ENCODE measurements at regions not wholly inside any gene's neighbourhood (a gene's known extent, or its start where the extent isn't known, plus 50 kb on each side); places are given as distances from the start of the nearest gene placed in this dataset.
"Not testable (repeated sequence)": the region's sequence is repeated elsewhere in the genome, so short reads cannot be mapped to it uniquely, and the experiment has no call there.

DNA sequence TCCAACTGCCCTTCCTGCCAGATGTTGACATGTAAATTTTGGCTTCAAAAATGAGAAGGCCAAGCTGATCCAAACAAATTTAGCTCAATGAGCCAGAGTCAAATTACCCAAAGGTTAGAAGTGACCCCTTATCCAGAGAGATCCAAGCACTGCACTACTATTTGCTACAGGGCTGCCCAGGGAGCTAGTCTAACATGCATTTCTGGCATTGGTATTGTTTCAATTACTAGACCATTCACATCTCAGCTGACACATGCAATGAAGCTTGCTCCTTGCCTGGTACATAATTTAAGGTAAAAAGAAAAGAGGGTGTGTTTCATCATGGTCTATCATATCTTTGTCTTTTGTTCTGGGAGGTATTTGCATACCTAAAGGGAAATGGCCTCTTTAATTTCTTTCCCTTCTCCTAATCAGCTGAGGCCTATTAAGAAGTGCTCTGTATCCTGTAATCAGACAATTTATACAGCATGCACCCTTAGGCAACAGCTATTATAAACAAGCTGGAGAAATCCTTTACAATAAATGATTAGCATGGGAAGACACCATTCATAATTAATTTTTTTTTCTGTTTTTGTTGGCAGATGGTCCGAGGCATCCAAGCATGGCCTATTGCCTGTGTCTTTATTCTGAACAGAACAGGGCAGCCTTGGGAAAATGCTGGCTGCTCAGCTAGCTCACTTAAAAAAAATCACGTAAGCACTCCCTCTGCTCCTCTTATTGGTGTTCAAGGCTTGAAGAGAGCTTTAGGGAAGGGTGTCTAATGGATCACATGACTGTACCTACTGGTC lies 161.5 kb upstream of the SALL1 start:
- FAIRE-seq (no peak), DNase-seq (ENCODE audit: low spot score in 2 of 2) (no peak)

GRCh38 chr16:51310159-51310558 lies 159.1 kb upstream of the SALL1 start:
- FAIRE-seq (no peak), DNase-seq (ENCODE audit: low spot score in 2 of 2) (no peak)

DNA sequence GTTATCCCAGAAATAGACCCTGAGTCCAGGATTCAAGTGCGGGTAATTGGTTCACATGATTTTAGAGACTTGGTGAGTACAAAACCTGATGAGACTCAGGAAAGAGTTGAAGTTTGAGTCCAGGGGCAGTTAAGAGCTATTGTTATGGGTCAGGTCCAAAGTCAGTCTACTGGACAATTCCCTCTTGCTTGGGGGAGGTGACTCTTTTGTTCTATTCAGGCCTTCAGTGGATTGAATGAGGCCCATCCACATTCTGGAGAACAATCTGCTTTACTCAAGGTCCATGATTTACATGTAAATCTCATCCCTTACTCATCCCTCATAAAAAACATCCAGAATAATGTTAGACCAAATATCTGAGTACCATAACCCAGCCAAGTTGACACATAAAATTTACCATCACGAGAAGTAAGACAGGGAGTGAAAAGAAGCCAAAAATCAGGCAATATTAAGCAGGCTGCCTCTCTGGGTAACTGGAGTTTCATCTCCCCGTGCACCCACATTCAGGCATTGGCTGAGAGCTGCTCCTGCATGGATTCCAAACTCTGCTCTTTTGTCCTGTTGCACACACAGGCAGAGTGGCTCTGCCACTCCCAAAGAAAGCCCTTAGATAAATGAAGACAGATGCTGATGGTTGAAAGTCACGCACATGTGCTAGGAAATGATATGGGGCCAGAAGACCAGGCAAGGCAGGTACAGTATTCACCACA lies 156.0 kb upstream of the SALL1 start:
- DNase-seq (ENCODE audit: low spot score in 2 of 2) (no peak), FAIRE-seq (no peak)

- DNase-seq (ENCODE audit: low spot score in 2 of 2): no peak
- FAIRE-seq: no peak
These were observed 155.0 kb upstream of the SALL1 start for GRCh38 chr16:51306116-51306515.

- DNase-seq (ENCODE audit: low spot score in 2 of 2) (no peak), FAIRE-seq (no peak)
These were observed 154.3 kb upstream of the SALL1 start for GRCh38 chr16:51305337-51305736.

- FAIRE-seq (no peak), DNase-seq (ENCODE audit: low spot score in 2 of 2) (no peak)
These were observed 151.0 kb upstream of the SALL1 start for GRCh38 chr16:51302042-51302441.

GRCh38 chr16:51298800-51299199 lies 147.7 kb upstream of the SALL1 start:
- FAIRE-seq: no peak
- DNase-seq (ENCODE audit: low spot score in 2 of 2): no peak

- FAIRE-seq (no peak), DNase-seq (ENCODE audit: low spot score in 2 of 2) (no peak)
These were observed 139.6 kb upstream of the SALL1 start for GRCh38 chr16:51290442-51291285.

- no peak for DNase-seq (ENCODE audit: low spot score in 2 of 2)
- no peak for FAIRE-seq
These were observed 138.3 kb upstream of the SALL1 start for GRCh38 chr16:51289336-51289735.

GRCh38 chr16:51287121-51287755 lies 136.2 kb upstream of the SALL1 start:
- DNase-seq (ENCODE audit: low spot score in 2 of 2): no peak
- FAIRE-seq: no peak

DNA sequence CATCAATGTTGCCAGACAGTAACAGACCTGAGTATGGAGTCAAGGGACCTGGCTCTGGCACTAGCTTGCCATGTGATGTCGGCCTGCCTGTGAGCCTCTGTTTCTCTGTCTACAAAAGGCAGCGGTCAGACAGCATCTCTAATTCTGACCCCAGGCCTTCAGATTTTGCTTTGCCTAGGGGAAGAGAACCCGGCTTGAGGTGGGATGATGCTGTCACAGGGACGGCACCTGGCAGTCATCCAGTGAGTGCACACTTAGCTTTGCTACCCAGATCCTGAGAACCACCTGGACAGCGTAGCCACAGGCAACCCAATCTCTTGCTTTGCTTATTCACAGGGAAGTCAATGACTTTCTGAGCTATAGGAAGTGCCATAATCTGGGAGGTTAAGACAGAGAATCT lies 135.2 kb upstream of the SALL1 start:
- no peak for DNase-seq (ENCODE audit: low spot score in 2 of 2)
- no peak for FAIRE-seq

DNA sequence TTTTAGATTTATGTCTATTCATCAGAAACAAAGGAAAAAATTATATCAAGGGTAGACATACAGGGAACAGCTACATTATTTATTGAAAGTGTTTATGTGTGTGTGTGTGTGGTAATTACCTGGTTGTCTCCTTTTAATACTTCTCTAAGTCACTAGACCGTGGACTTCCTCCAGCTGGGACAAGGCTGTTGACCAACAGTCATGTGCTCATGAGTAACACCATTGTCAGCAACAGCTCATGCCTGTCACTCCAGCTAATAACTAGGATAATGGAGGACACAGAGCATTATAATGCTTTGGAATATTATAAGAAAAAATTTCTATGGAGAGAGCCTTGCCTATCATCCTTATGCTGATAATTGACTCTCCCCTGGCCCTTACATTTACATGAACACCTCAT lies 125.3 kb upstream of the SALL1 start:
- DNase-seq (ENCODE audit: low spot score in 2 of 2) (peak in 1 of 2 donors; percentile 12), FAIRE-seq (no peak)

GRCh38 chr16:51272420-51272819 lies 121.3 kb upstream of the SALL1 start:
- no peak for FAIRE-seq
- DNase-seq (ENCODE audit: low spot score in 2 of 2): no peak

DNA sequence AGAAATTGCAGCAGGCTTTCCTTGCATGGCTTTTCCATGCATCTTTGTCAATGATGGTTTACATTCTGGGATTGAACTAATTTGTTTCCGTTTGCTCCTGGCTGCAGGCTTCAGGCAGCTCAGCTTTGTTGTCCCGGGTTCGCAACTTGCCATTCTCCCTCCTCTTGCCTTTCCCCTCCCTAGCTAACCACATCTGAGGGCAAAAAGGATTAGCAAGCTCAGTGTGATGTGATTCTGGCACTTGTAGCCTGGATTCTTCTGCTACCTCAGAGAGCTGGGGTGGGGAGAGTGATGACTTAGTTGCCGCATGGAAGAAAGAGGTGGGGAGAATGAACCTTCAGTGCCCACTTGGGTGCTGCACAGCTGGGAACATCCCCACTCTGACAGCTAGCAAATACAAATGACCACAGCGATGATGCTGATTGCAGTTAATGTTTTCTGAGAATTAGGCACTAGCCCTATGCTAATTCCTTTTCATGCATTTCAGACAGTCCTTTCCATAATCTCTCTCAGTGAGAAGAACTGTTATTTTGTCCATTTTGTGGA lies 120.2 kb upstream of the SALL1 start:
- FAIRE-seq (no peak), DNase-seq (ENCODE audit: low spot score in 2 of 2) (no peak)

GRCh38 chr16:51268237-51268636 lies 117.2 kb upstream of the SALL1 start:
- no peak for FAIRE-seq
- peak; percentile 25 to 26 for DNase-seq (ENCODE audit: low spot score in 2 of 2)

DNA sequence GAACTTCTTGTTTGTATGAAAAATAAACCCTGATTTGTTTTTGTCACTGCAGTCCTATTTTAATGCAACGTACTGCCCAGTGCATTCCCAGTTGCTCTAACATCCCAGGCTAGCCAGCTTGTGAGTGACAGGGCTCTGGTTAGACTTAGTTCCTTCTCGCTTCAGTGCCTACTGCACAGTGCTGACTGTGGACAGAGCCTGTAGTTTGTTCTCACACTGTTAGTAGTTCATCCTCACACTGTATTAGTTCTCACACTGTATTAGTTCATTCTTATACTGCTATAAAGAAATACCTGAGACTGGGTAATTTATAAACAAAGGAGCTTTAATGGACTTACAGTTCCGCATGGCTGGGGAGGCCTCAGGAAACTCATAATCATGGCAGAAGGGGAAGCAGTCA lies 116.6 kb upstream of the SALL1 start:
- DNase-seq (ENCODE audit: low spot score in 2 of 2) (no peak), FAIRE-seq (no peak)

- FAIRE-seq: no peak
- DNase-seq (ENCODE audit: low spot score in 2 of 2): no peak
These were observed 111.4 kb upstream of the SALL1 start for GRCh38 chr16:51262428-51262827.

- FAIRE-seq (no peak), DNase-seq (ENCODE audit: low spot score in 2 of 2) (no peak)
These were observed 110.8 kb upstream of the SALL1 start for GRCh38 chr16:51261919-51262318.

DNA sequence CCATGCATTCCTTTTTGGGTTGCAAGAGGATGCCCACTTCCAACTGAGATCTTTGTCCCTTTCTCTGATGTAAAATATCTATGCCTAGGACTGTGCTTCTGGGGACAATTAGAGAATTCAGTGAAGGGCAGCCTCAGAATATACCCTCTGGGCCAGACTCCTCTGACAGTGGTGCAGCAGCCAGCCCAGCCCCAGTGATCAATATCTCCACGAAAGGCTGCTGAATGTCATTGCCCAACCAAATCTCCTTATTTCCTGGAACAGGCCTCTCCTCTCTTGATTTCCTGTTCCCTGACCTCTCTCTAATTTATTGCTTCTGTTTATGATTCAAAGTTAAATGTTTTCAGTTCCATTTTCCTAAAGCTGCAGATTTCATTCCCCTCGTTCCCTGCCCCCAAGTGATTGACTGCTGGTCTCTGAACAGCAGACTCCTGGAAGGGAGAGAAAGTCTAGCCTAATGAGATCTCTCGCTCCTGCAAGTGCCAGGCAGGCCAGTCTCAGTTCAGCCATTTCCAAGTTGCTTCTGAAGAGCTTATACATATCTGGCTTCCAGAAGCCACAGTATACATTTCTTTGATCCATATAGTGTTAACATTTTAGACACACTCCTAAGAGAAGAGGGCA lies 104.4 kb upstream of the SALL1 start:
- FAIRE-seq: no peak

DNA sequence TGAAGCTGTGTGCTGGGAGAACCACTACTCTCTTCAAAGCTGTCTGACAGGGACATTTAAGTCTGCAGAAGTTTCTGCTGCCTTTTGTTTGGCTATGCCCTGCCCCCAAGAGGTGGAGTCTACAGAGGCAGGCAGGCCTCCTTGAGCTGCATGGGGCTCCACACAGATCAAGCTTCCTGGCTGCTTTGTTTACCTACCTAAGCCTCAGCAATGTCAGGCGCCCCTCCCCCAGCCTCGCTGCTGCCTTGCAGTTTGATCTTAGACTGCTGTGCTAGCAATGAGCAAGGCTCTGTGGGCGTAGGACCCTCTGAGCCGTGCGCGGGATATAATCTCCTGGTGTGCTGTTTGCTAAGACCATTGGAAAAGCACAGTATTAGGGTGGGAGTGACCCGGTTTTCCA lies 103.3 kb upstream of the SALL1 start:
- not testable (repeated sequence) for DNase-seq (ENCODE audit: low spot score in 2 of 2)

More for the DNA sequence above, 104.4 kb upstream of the SALL1 start:
- DNase-seq (ENCODE audit: low spot score in 2 of 2): no peak

More for the DNA sequence above, 103.3 kb upstream of the SALL1 start:
- not testable (repeated sequence) for FAIRE-seq

Measured in frontal cortex (tissue), 3 donors.